ENCODE measurements at regions not wholly inside any gene's neighbourhood (a gene's known extent, or its start where the extent isn't known, plus 50 kb on each side); places are given as distances from the start of the nearest gene placed in this dataset.

DNA sequence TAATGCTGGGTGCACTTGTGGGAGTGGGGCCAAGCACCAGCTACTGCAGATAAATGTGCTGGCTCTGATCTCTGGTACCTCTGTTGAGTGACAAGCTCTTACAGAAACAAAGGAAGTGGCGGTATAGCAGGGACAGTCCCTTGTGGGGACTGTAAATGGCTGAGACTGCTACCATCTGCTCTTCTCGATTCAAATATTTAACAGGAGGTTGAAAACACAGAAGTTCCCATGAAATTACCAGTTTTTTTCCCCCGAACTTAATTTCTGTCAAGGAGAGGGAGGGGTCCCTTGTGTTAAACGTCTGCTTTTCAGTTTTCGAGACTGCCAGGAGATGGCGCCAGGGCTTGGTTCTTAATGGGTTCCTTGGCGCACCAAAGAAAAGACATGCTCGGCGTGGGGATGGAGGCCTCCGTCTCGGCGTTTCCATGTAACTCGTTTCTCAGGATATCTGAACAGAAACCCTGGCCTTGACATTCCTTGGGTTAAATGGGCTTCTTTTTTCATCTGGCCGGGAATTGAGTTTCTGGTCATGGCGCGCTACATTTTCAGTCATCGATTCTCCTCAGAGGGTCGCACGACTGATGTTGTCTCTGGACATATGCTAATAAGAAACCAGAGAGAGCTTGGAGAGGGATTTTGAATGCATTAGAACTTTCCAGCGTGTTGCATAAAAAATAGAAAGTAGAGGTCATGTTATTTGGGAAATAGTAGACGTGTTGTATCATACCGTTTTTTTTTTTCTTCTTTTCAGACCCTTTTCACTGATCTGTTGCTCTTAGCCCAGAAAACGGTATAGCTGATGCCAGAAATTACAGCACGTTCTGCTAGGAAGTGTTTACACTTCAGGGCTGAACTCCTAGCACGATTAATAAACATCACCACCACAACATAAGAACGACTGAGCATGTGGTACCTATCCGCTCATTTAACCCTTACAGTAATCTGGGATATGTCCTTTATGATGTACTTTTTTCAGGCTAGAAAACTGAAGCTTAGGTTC, 64.0 kb downstream of the CARTPT start (continued):
- TF ChIP-seq ZNF12 (CRISPR knock-in tag; IDR thresholded peaks at IDR 0.05), result 0 out of 2 replicates have a peak, but pooled peaks have one; percentile 7
- TF ChIP-seq BCL6 (CRISPR knock-in tag; IDR thresholded peaks at IDR 0.05), result no peak
- TF ChIP-seq, protein P1, sequence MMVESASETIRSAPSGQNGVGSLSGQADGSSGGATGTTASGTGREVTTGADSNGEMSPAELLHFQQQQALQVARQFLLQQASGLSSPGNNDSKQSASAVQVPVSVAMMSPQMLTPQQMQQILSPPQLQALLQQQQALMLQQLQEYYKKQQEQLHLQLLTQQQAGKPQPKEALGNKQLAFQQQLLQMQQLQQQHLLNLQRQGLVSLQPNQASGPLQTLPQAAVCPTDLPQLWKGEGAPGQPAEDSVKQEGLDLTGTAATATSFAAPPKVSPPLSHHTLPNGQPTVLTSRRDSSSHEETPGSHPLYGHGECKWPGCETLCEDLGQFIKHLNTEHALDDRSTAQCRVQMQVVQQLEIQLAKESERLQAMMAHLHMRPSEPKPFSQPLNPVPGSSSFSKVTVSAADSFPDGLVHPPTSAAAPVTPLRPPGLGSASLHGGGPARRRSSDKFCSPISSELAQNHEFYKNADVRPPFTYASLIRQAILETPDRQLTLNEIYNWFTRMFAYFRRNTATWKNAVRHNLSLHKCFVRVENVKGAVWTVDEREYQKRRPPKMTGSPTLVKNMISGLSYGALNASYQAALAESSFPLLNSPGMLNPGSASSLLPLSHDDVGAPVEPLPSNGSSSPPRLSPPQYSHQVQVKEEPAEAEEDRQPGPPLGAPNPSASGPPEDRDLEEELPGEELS (CRISPR knock-in tag; IDR thresholded peaks at IDR 0.05), result no peak
- TF ChIP-seq, protein P2, sequence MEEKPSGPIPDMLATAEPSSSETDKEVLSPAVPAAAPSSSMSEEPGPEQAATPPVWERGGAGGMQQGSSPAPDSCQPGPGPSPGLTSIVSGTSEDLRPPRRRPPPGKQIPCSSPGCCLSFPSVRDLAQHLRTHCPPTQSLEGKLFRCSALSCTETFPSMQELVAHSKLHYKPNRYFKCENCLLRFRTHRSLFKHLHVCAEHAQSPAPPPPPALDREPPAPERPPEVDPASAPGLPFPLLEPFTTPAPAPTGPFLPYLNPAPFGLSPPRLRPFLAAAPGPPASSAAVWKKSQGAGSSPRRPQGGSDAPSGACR (CRISPR knock-in tag; IDR thresholded peaks at IDR 0.05), result no peak
- TF ChIP-seq, protein P3, sequence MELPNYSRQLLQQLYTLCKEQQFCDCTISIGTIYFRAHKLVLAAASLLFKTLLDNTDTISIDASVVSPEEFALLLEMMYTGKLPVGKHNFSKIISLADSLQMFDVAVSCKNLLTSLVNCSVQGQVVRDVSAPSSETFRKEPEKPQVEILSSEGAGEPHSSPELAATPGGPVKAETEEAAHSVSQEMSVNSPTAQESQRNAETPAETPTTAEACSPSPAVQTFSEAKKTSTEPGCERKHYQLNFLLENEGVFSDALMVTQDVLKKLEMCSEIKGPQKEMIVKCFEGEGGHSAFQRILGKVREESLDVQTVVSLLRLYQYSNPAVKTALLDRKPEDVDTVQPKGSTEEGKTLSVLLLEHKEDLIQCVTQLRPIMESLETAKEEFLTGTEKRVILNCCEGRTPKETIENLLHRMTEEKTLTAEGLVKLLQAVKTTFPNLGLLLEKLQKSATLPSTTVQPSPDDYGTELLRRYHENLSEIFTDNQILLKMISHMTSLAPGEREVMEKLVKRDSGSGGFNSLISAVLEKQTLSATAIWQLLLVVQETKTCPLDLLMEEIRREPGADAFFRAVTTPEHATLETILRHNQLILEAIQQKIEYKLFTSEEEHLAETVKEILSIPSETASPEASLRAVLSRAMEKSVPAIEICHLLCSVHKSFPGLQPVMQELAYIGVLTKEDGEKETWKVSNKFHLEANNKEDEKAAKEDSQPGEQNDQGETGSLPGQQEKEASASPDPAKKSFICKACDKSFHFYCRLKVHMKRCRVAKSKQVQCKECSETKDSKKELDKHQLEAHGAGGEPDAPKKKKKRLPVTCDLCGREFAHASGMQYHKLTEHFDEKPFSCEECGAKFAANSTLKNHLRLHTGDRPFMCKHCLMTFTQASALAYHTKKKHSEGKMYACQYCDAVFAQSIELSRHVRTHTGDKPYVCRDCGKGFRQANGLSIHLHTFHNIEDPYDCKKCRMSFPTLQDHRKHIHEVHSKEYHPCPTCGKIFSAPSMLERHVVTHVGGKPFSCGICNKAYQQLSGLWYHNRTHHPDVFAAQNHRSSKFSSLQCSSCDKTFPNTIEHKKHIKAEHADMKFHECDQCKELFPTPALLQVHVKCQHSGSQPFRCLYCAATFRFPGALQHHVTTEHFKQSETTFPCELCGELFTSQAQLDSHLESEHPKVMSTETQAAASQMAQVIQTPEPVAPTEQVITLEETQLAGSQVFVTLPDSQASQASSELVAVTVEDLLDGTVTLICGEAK (IDR thresholded peaks at IDR 0.05), result no peak
- TF ChIP-seq, protein P3 (CRISPR knock-in tag; IDR thresholded peaks at IDR 0.05), result no peak
- TF ChIP-seq, protein P4, sequence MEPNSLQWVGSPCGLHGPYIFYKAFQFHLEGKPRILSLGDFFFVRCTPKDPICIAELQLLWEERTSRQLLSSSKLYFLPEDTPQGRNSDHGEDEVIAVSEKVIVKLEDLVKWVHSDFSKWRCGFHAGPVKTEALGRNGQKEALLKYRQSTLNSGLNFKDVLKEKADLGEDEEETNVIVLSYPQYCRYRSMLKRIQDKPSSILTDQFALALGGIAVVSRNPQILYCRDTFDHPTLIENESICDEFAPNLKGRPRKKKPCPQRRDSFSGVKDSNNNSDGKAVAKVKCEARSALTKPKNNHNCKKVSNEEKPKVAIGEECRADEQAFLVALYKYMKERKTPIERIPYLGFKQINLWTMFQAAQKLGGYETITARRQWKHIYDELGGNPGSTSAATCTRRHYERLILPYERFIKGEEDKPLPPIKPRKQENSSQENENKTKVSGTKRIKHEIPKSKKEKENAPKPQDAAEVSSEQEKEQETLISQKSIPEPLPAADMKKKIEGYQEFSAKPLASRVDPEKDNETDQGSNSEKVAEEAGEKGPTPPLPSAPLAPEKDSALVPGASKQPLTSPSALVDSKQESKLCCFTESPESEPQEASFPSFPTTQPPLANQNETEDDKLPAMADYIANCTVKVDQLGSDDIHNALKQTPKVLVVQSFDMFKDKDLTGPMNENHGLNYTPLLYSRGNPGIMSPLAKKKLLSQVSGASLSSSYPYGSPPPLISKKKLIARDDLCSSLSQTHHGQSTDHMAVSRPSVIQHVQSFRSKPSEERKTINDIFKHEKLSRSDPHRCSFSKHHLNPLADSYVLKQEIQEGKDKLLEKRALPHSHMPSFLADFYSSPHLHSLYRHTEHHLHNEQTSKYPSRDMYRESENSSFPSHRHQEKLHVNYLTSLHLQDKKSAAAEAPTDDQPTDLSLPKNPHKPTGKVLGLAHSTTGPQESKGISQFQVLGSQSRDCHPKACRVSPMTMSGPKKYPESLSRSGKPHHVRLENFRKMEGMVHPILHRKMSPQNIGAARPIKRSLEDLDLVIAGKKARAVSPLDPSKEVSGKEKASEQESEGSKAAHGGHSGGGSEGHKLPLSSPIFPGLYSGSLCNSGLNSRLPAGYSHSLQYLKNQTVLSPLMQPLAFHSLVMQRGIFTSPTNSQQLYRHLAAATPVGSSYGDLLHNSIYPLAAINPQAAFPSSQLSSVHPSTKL (CRISPR knock-in tag; IDR thresholded peaks at IDR 0.05), result no peak
- no peak for TF ChIP-seq MBNL3 (CRISPR knock-in tag; conservative IDR thresholded peaks at IDR 0.05)
- TF ChIP-seq, protein P5, sequence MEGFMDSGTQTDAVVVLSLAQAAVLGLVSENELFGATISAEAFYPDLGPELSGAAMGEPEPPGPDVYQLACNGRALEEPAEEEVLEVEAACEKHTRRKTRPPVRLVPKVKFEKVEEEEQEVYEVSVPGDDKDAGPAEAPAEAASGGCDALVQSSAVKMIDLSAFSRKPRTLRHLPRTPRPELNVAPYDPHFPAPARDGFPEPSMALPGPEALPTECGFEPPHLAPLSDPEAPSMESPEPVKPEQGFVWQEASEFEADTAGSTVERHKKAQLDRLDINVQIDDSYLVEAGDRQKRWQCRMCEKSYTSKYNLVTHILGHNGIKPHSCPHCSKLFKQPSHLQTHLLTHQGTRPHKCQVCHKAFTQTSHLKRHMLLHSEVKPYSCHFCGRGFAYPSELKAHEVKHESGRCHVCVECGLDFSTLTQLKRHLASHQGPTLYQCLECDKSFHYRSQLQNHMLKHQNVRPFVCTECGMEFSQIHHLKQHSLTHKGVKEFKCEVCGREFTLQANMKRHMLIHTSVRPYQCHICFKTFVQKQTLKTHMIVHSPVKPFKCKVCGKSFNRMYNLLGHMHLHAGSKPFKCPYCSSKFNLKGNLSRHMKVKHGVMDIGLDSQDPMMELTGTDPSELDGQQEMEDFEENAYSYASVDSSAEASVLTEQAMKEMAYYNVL (CRISPR knock-in tag; IDR thresholded peaks at IDR 0.05; ENCODE audit: borderline replicate concordance), result no peak
